ENCODE measurements at regions not wholly inside any gene's neighbourhood (a gene's known extent, or its start where the extent isn't known, plus 50 kb on each side); places are given as distances from the start of the nearest gene placed in this dataset.

DNA sequence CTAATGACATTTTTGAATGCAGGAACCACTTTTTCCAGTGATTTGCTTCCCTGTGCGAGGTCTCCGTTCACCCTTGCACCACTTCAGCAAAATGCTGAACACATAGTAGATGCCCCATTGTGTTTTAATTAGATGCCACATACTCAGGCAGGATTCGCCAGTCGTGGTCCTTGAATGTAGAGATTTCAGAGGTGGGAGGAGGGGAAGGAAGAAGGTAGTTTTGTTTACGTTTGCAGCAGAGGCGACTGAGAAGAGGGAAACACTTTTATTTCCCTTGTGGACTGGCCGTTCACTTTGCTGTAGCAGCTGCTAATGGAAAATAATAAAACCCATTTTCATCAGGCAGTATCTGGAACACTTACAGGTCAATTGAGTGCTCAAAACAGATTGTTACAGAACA, 262.8 kb upstream of the TBL1XR1 start:
- 62% methylated on average over 7 of the region's 7 CpGs for WGBS
- Histone ChIP-seq H3K36me3 (ENCODE audit: control insufficient read depth in 4 of 4, insufficient read depth in 3 of 4, low read depth in 1 of 4, low read length in 3 of 4) (no peaks in the 10 kb centered on the region), H3K27ac (ENCODE audit: low read depth in 1 of 2, low read length in 2 of 2) (no peak overlapping the region), H3K4me3 (ENCODE audit: low read depth in 1 of 3, low read length in 3 of 3) (no peak overlapping the region), H3K4me1 (ENCODE audit: control insufficient read depth in 4 of 4, insufficient read depth in 4 of 4, low read length in 3 of 4) (peaks cover 0 to 12% (median 5%) of the 10 kb centered on the region in 4 donors), H3K9me3 (ENCODE audit: control insufficient read depth in 4 of 4, low read length in 3 of 4) (no peaks in the 10 kb centered on the region), H3K27me3 (ENCODE audit: control insufficient read depth in 4 of 4, insufficient read depth in 4 of 4, low read length in 3 of 4) (no peaks in the 10 kb centered on the region), H3K9ac (ENCODE audit: low read depth in 1 of 2, low read length in 2 of 2) (no peak overlapping the region)
- TF ChIP-seq, protein P1, sequence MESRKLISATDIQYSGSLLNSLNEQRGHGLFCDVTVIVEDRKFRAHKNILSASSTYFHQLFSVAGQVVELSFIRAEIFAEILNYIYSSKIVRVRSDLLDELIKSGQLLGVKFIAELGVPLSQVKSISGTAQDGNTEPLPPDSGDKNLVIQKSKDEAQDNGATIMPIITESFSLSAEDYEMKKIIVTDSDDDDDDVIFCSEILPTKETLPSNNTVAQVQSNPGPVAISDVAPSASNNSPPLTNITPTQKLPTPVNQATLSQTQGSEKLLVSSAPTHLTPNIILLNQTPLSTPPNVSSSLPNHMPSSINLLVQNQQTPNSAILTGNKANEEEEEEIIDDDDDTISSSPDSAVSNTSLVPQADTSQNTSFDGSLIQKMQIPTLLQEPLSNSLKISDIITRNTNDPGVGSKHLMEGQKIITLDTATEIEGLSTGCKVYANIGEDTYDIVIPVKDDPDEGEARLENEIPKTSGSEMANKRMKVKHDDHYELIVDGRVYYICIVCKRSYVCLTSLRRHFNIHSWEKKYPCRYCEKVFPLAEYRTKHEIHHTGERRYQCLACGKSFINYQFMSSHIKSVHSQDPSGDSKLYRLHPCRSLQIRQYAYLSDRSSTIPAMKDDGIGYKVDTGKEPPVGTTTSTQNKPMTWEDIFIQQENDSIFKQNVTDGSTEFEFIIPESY (IDR thresholded peaks at IDR 0.05): no peak
- TF ChIP-seq YY1 (IDR thresholded peaks at IDR 0.05) (no peak), SP1 (IDR thresholded peaks at IDR 0.05) (no peak), NR2F2 (IDR thresholded peaks at IDR 0.05) (no peak), CTCF (IDR thresholded peaks at IDR 0.05; ENCODE audit: low read depth, low read length, missing input control) (no peak), RAD21 (IDR thresholded peaks at IDR 0.05) (no peak), EGR1 (IDR thresholded peaks at IDR 0.05; ENCODE audit: low read depth in 2 of 2) (no peak), GABPA (IDR thresholded peaks at IDR 0.05 in 1 of 2, conservative IDR thresholded peaks at IDR 0.05 in 1 of 2) (no peak), HNF4A (conservative IDR thresholded peaks at IDR 0.05) (no peak), RXRA (IDR thresholded peaks at IDR 0.05) (no peak), HNF4G (IDR thresholded peaks at IDR 0.05) (no peak), FOXA1 (IDR thresholded peaks at IDR 0.05) (no peak), MAX (IDR thresholded peaks at IDR 0.05) (no peak), FOXA2 (IDR thresholded peaks at IDR 0.05) (no peak)
- TF ChIP-seq, protein P2, sequence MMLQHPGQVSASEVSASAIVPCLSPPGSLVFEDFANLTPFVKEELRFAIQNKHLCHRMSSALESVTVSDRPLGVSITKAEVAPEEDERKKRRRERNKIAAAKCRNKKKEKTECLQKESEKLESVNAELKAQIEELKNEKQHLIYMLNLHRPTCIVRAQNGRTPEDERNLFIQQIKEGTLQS (IDR thresholded peaks at IDR 0.05): no peak
- TF ChIP-seq, protein P3, sequence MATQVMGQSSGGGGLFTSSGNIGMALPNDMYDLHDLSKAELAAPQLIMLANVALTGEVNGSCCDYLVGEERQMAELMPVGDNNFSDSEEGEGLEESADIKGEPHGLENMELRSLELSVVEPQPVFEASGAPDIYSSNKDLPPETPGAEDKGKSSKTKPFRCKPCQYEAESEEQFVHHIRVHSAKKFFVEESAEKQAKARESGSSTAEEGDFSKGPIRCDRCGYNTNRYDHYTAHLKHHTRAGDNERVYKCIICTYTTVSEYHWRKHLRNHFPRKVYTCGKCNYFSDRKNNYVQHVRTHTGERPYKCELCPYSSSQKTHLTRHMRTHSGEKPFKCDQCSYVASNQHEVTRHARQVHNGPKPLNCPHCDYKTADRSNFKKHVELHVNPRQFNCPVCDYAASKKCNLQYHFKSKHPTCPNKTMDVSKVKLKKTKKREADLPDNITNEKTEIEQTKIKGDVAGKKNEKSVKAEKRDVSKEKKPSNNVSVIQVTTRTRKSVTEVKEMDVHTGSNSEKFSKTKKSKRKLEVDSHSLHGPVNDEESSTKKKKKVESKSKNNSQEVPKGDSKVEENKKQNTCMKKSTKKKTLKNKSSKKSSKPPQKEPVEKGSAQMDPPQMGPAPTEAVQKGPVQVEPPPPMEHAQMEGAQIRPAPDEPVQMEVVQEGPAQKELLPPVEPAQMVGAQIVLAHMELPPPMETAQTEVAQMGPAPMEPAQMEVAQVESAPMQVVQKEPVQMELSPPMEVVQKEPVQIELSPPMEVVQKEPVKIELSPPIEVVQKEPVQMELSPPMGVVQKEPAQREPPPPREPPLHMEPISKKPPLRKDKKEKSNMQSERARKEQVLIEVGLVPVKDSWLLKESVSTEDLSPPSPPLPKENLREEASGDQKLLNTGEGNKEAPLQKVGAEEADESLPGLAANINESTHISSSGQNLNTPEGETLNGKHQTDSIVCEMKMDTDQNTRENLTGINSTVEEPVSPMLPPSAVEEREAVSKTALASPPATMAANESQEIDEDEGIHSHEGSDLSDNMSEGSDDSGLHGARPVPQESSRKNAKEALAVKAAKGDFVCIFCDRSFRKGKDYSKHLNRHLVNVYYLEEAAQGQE (IDR thresholded peaks at IDR 0.05): no peak
- DNase-seq (ENCODE audit: low spot score): no peak

GRCh38 chr3:177461765-177462164, 264.5 kb upstream of the TBL1XR1 start:
- DNase-seq (ENCODE audit: low spot score): no peak
- Histone ChIP-seq H3K9me3 (ENCODE audit: control insufficient read depth in 4 of 4, low read length in 3 of 4) (no peaks in the 10 kb centered on the region), H3K9ac (ENCODE audit: low read depth in 1 of 2, low read length in 2 of 2) (no peak overlapping the region), H3K36me3 (ENCODE audit: control insufficient read depth in 4 of 4, insufficient read depth in 3 of 4, low read depth in 1 of 4, low read length in 3 of 4) (no peaks in the 10 kb centered on the region), H3K4me3 (ENCODE audit: low read depth in 1 of 3, low read length in 3 of 3) (no peak overlapping the region), H3K4me1 (ENCODE audit: control insufficient read depth in 4 of 4, insufficient read depth in 4 of 4, low read length in 3 of 4) (peaks cover 0 to 16% (median 5%) of the 10 kb centered on the region in 4 donors), H3K27ac (ENCODE audit: low read depth in 1 of 2, low read length in 2 of 2) (no peak overlapping the region), H3K27me3 (ENCODE audit: control insufficient read depth in 4 of 4, insufficient read depth in 4 of 4, low read length in 3 of 4) (no peaks in the 10 kb centered on the region)
- WGBS: 95% methylated on average over 3 of the region's 3 CpGs
- TF ChIP-seq FOXA2 (IDR thresholded peaks at IDR 0.05) (no peak), RAD21 (IDR thresholded peaks at IDR 0.05) (no peak), SP1 (IDR thresholded peaks at IDR 0.05) (no peak), HNF4A (conservative IDR thresholded peaks at IDR 0.05) (no peak), YY1 (IDR thresholded peaks at IDR 0.05) (no peak), NR2F2 (IDR thresholded peaks at IDR 0.05) (no peak), EGR1 (IDR thresholded peaks at IDR 0.05; ENCODE audit: low read depth in 2 of 2) (no peak), MAX (IDR thresholded peaks at IDR 0.05) (no peak), HNF4G (IDR thresholded peaks at IDR 0.05) (no peak)
- TF ChIP-seq, protein P1 (IDR thresholded peaks at IDR 0.05): no peak
- TF ChIP-seq, protein P3 (IDR thresholded peaks at IDR 0.05): no peak
- TF ChIP-seq, protein P2 (IDR thresholded peaks at IDR 0.05): no peak
